Transverse colon (tissue), 4 donors: ENCODE measurements at regions not wholly inside any gene's neighbourhood (a gene's known extent, or its start where the extent isn't known, plus 50 kb on each side); places are given as distances from the start of the nearest gene placed in this dataset.

Source experiments
- EP300 ChIP-seq: sonication (generic); formaldehyde crosslinking; IDR thresholded peaks from one replicate; pipeline ENCODE4 v1.6.1; 2017; ENCODE audit warnings: antibody characterized with exemption, low read depth
- POLR2A ChIP-seq: fragments of 450-650 bp; IDR thresholded peaks from one replicate; pipeline ENCODE4 v1.6.1; 2016; ENCODE audit warnings: antibody characterized with exemption, mild to moderate bottlenecking, moderate library complexity
- POLR2AphosphoS5 ChIP-seq, 3 donors: sonication (generic); formaldehyde crosslinking; IDR thresholded peaks; one replicate each; pipeline ENCODE4 v1.6.1; 2016; ENCODE audit warnings: antibody characterized with exemption in 3 of 3
- TF ChIP-seq, protein P1 (sequence below), 5 experiments: fragments of 200-600 bp in 3 of 5; fragments of 450-650 bp in 2 of 5; sonication (generic) in 3 of 5; IDR thresholded peaks; 1 replicate in 2 of 5; 2 replicates in 3 of 5; pipeline ENCODE4 v1.5.1; 2016 to 2017; ENCODE audit warnings: antibody characterized with exemption in 5 of 5, inconsistent platforms in 3 of 5, mild to moderate bottlenecking in 2 of 5, moderate library complexity in 1 of 5

DNA sequence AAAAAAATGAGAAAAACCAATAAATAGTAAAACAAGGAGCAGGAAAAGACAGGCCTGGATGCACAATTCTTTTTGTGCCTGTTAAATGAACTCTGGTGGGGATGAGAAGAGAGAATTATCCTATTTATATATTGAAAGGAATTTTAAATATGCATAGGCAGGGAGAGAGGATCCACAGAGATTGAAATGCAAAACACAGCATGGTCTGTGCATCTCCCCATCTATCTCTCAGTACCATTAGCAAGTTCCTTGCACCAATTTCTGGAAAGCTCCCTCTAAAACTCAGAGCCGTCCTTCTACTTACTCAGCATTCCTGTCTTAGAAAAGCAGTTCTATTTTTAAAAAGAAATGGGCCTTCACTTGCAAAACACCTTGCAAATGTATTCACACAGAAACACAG lies 502.3 kb upstream of the KLHL29 start:
- TF ChIP-seq, protein P1, sequence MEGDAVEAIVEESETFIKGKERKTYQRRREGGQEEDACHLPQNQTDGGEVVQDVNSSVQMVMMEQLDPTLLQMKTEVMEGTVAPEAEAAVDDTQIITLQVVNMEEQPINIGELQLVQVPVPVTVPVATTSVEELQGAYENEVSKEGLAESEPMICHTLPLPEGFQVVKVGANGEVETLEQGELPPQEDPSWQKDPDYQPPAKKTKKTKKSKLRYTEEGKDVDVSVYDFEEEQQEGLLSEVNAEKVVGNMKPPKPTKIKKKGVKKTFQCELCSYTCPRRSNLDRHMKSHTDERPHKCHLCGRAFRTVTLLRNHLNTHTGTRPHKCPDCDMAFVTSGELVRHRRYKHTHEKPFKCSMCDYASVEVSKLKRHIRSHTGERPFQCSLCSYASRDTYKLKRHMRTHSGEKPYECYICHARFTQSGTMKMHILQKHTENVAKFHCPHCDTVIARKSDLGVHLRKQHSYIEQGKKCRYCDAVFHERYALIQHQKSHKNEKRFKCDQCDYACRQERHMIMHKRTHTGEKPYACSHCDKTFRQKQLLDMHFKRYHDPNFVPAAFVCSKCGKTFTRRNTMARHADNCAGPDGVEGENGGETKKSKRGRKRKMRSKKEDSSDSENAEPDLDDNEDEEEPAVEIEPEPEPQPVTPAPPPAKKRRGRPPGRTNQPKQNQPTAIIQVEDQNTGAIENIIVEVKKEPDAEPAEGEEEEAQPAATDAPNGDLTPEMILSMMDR (IDR thresholded peaks at IDR 0.05) = no peak
- no peak for TF ChIP-seq POLR2A
- TF ChIP-seq POLR2AphosphoS5 (IDR thresholded peaks at IDR 0.05) = no peak
- TF ChIP-seq EP300 = no peak
